SK-N-SH (cell line): ENCODE measurements at regions not wholly inside any gene's neighbourhood (a gene's known extent, or its start where the extent isn't known, plus 50 kb on each side); places are given as distances from the start of the nearest gene placed in this dataset.

Experiments used
- FOSL2 ChIP-seq: IDR thresholded peaks from 2 replicates; pipeline ENCODE4 v1.4.0; 2012; ENCODE audit warnings: low read depth, mild to moderate bottlenecking, moderate library complexity, borderline replicate concordance
- FOXM1 ChIP-seq: IDR thresholded peaks from 2 replicates; pipeline ENCODE4 v1.4.0; 2012; ENCODE audit warnings: low read depth, mild to moderate bottlenecking
- NFIC ChIP-seq: IDR thresholded peaks from 2 replicates; pipeline ENCODE4 v1.4.0; 2012; ENCODE audit warnings: borderline replicate concordance
- NRF1 ChIP-seq: IDR thresholded peaks from 2 replicates; pipeline ENCODE4 v1.6.1; 2012; ENCODE audit warnings: low read depth, mild to moderate bottlenecking, low read length
- PBX3 ChIP-seq: IDR thresholded peaks from 2 replicates; pipeline ENCODE4; 2012
- POLR2AphosphoS5 ChIP-seq: IDR thresholded peaks from 2 replicates; pipeline ENCODE4 v1.6.1; 2012; ENCODE audit warnings: low read depth, low read length
- RAD21 ChIP-seq: IDR thresholded peaks from 2 replicates; pipeline ENCODE4 v1.6.1; 2012; ENCODE audit warnings: mild to moderate bottlenecking, low read length
- SIN3A ChIP-seq: IDR thresholded peaks from 2 replicates; pipeline ENCODE4 v1.6.1; 2012; ENCODE audit warnings: low read depth, mild to moderate bottlenecking, low read length, moderate library complexity, borderline replicate concordance
- SMC3 ChIP-seq: IDR thresholded peaks from 2 replicates; pipeline ENCODE4 v1.6.1; 2012; ENCODE audit warnings: low read depth, low read length, improper control_type of control experiment
- TCF12 ChIP-seq: IDR thresholded peaks from 2 replicates; pipeline ENCODE4 v1.4.0; 2012
- TEAD4 ChIP-seq: IDR thresholded peaks from 2 replicates; pipeline ENCODE4 v1.4.0; 2012; ENCODE audit warnings: mild to moderate bottlenecking, borderline replicate concordance; ENCODE audit not compliant: insufficient read depth
- TF ChIP-seq, protein P1 (sequence below): fragments of 150-350 bp; IDR thresholded peaks from 2 replicates; pipeline ENCODE4 v1.6.1; 2016; ENCODE audit warnings: mild to moderate bottlenecking, low read depth, low read length
- TF ChIP-seq, protein P2 (sequence below): IDR thresholded peaks from 2 replicates; pipeline ENCODE4 v1.4.0; 2012; ENCODE audit warnings: low read depth, borderline replicate concordance
- TF ChIP-seq, protein P3 (sequence below): IDR thresholded peaks from 2 replicates; pipeline ENCODE4 v1.6.1; 2012; ENCODE audit warnings: mild to moderate bottlenecking, low read depth, low read length, moderate library complexity
- TF ChIP-seq, protein P4 (sequence below): fragments of 200-600 bp; sonication (generic); IDR thresholded peaks from 2 replicates; pipeline ENCODE4 v1.6.1; 2017; ENCODE audit warnings: antibody characterized with exemption, mild to moderate bottlenecking, moderate library complexity

- TF ChIP-seq, protein P1, sequence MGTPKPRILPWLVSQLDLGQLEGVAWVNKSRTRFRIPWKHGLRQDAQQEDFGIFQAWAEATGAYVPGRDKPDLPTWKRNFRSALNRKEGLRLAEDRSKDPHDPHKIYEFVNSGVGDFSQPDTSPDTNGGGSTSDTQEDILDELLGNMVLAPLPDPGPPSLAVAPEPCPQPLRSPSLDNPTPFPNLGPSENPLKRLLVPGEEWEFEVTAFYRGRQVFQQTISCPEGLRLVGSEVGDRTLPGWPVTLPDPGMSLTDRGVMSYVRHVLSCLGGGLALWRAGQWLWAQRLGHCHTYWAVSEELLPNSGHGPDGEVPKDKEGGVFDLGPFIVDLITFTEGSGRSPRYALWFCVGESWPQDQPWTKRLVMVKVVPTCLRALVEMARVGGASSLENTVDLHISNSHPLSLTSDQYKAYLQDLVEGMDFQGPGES: no peak
- TF ChIP-seq SMC3 (no peak), FOSL2 (peak; percentile 88), TEAD4 (0 out of 2 replicates have a peak, but pooled peaks have one; percentile 31), NFIC (peak; percentile 97), RAD21 (no peak), NRF1 (no peak), SIN3A (no peak), PBX3 (peak; percentile 75), TCF12 (peak; percentile 79), FOXM1 (no peak), POLR2AphosphoS5 (no peak)
- TF ChIP-seq, protein P2, sequence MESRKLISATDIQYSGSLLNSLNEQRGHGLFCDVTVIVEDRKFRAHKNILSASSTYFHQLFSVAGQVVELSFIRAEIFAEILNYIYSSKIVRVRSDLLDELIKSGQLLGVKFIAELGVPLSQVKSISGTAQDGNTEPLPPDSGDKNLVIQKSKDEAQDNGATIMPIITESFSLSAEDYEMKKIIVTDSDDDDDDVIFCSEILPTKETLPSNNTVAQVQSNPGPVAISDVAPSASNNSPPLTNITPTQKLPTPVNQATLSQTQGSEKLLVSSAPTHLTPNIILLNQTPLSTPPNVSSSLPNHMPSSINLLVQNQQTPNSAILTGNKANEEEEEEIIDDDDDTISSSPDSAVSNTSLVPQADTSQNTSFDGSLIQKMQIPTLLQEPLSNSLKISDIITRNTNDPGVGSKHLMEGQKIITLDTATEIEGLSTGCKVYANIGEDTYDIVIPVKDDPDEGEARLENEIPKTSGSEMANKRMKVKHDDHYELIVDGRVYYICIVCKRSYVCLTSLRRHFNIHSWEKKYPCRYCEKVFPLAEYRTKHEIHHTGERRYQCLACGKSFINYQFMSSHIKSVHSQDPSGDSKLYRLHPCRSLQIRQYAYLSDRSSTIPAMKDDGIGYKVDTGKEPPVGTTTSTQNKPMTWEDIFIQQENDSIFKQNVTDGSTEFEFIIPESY: 0 out of 2 replicates have a peak, but pooled peaks have one; percentile 29
- TF ChIP-seq, protein P3, sequence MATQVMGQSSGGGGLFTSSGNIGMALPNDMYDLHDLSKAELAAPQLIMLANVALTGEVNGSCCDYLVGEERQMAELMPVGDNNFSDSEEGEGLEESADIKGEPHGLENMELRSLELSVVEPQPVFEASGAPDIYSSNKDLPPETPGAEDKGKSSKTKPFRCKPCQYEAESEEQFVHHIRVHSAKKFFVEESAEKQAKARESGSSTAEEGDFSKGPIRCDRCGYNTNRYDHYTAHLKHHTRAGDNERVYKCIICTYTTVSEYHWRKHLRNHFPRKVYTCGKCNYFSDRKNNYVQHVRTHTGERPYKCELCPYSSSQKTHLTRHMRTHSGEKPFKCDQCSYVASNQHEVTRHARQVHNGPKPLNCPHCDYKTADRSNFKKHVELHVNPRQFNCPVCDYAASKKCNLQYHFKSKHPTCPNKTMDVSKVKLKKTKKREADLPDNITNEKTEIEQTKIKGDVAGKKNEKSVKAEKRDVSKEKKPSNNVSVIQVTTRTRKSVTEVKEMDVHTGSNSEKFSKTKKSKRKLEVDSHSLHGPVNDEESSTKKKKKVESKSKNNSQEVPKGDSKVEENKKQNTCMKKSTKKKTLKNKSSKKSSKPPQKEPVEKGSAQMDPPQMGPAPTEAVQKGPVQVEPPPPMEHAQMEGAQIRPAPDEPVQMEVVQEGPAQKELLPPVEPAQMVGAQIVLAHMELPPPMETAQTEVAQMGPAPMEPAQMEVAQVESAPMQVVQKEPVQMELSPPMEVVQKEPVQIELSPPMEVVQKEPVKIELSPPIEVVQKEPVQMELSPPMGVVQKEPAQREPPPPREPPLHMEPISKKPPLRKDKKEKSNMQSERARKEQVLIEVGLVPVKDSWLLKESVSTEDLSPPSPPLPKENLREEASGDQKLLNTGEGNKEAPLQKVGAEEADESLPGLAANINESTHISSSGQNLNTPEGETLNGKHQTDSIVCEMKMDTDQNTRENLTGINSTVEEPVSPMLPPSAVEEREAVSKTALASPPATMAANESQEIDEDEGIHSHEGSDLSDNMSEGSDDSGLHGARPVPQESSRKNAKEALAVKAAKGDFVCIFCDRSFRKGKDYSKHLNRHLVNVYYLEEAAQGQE: peak; percentile 42; the same call in 1 of the 2 replicates
- TF ChIP-seq, protein P4, sequence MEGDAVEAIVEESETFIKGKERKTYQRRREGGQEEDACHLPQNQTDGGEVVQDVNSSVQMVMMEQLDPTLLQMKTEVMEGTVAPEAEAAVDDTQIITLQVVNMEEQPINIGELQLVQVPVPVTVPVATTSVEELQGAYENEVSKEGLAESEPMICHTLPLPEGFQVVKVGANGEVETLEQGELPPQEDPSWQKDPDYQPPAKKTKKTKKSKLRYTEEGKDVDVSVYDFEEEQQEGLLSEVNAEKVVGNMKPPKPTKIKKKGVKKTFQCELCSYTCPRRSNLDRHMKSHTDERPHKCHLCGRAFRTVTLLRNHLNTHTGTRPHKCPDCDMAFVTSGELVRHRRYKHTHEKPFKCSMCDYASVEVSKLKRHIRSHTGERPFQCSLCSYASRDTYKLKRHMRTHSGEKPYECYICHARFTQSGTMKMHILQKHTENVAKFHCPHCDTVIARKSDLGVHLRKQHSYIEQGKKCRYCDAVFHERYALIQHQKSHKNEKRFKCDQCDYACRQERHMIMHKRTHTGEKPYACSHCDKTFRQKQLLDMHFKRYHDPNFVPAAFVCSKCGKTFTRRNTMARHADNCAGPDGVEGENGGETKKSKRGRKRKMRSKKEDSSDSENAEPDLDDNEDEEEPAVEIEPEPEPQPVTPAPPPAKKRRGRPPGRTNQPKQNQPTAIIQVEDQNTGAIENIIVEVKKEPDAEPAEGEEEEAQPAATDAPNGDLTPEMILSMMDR: no peak
Measured at GRCh38 chr13:44306371-44307192, 67.0 kb upstream of the SERP2 start (continued).
